SK-N-DZ (cell line): ENCODE measurements at regions not wholly inside any gene's neighbourhood (a gene's known extent, or its start where the extent isn't known, plus 50 kb on each side); places are given as distances from the start of the nearest gene placed in this dataset.

Experiments used
- DNase-seq: peaks from one replicate; pipeline ENCODE4 v3.0.0-alpha.2; 2015; ENCODE audit warnings: low spot score

DNA sequence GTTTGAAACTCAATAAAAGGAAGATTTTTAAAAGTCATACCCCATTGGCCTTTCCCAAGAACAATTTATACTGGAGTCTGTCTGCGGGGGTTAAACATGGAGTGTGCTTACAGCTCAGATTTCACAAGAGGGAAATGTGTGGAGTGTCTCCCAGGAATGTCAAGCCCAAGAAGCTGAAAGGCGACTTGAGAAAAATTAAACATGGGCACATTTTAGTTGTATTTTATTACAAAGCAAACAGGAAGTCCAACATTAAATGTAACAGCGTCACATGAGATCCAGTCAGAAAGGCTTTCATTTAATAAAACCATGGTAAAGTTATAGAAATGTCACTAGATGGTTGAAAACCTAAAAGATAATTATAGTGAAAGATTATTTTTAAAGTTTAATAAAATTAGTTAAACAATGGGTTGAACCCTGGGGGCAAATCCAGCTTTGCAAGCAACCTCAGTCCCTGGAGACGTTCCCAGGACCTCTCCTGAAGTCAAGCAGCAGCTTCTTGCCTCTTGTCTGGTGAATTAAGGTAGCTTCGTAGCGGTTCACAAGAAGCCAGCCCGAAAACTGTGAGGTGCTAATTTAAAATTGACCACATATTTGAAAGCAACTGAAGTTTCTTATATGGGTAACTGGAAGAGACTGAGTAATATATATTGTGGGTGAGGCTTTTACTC is 168.4 kb upstream of the EDNRA start:
- no peak for DNase-seq

- no peak for DNase-seq
Measured at GRCh38 chr4:147313108-147313507, 167.8 kb upstream of the EDNRA start.

DNA sequence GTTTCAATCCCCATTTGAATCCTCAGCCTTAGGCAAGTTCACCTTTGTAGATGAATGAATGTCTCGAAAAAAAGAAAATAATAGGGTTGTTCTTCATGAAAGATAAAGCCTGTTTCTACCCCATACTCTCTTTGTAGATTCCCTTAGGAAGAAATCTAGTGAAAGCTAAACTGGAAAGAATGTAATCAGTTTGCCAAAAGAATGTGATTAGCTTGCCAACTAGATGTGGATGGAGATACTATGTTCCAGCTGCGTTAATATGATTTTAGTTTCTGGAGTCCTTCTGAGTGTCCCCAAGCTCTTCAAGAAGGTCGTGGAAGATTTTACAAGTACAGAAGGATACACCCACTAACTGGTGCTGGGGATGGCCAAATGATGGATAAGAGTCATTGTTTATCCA is 162.3 kb upstream of the EDNRA start:
- DNase-seq, result no peak

DNA sequence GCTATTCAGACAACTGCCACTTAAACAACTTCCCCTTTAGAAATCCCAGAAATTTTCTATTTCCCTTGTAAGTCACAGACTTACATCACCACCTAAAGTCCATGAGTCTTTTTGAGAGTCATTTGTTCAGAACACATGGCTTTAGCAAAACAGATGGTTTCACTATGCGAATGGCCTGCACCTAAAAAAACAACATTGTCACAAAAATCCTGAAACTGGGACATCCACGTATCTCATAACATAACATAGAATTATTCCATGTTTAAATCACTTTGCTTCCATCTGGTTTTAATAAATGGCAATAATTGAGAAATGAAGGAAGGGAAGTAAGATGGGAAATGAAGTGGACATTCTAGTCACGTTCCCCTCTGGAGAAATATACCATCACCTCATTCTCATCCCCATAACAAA is 155.3 kb upstream of the EDNRA start:
- DNase-seq, result no peak

DNA sequence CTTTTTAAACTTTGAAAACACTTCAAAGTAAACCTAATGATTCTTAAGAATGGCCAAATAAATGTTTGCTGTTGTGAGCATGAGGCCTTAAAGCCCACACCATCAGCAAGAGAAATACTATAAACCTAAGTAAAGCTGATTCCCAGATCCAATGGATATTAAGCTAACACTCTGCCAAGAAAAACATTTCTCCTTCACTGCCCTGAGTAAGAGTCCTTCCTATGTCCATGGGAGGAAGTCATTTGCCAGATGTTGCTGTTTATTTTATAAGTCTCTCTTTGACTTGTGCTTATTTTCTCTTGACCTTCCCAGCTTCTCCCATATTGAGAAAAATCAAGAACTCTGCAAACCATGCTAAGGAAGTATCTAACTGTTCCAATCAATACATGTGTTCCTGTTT is 154.3 kb upstream of the EDNRA start:
- DNase-seq, result no peak

DNA sequence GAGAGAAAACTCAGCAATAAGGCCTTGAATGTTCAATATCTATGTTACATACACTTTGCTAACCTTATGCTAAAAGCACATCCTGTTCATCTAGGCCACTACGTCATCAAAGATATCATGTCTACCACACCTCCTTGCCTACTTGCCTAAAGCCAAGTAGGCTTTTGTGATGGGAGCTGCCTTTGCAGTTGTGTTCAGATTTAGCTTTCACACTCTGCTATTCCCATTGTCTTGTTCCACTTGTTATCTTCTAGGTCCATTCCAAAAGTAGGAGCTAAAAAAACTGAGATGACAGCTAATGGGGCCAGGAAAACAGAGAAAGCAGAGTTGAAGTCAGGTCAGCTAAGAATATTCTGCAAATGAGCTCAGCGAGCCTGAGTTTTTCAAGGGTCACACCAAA is 153.6 kb upstream of the EDNRA start:
- DNase-seq, result no peak

GRCh38 chr4:147328189-147328588 is 152.7 kb upstream of the EDNRA start:
- no peak for DNase-seq

- no peak for DNase-seq
Measured at GRCh38 chr4:147328756-147329446, 152.0 kb upstream of the EDNRA start.

GRCh38 chr4:147332091-147332490 is 148.8 kb upstream of the EDNRA start:
- DNase-seq, result no peak

DNA sequence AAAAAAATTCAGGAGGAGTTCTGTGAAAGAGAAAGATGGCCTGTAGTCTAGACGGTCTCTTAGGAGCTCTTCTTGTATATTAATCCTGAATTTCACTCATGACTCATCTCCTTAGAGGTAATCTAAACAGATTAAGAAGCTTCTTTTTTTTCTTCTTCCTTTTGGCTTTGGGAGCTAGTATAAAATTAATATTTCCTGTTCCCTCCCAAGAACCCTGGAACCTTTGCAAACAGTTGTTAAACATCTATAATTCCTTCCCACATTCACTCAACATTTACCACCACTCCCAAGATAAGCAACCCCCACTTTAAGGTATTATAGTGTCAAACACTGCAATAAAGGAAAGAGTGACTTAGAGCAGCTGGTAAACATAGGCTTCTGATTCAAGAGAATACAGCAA is 146.4 kb upstream of the EDNRA start:
- DNase-seq, result no peak

- no peak for DNase-seq
Measured at GRCh38 chr4:147335183-147335582, 145.7 kb upstream of the EDNRA start.

- no peak for DNase-seq
Measured at GRCh38 chr4:147336252-147336651, 144.6 kb upstream of the EDNRA start.

- no peak for DNase-seq
Measured at GRCh38 chr4:147339100-147339499, 141.8 kb upstream of the EDNRA start.

DNA sequence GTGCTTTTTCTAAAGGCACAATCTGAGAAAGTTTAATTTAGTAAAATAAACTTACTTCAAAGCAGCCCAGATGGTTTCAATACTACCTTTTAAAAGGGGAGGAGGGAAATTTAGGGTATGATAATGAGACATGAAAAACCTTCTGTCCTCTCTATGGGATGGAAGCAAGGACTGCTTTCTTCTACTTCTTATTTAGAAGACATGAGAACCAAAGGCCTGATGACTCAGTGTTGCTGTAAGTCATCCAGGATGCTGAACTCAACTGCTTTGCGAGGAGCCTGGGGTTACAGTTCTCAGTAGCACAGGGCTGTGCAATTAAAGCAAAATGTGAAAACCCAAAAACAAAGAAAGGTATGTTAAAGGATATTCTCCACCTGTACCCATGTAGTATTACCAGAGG is 140.8 kb upstream of the EDNRA start:
- DNase-seq, result no peak

DNA sequence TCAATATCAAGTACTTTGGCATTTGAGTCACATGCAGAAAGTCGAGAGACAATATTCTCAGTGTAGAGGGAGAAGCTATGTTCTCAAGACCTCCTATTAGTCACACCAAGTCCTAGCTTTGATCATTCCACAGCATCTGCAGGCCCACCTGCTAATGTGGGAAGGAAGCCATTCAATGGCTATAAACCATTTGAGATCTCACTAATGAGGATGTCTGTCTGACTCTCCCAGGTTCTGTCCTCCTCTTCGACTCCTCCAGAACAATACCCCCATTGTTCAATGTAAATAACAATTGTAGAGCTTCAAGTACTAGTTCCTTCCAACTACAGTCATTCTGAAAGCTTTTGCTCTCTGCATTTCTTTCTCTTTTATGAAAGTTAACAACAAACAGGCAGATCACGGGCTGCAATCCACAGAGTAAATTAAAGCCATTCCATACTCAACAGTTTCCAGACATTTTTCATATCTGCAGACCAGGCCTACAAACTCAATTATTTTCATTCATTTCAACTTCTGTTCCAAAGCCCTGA is 140.2 kb upstream of the EDNRA start:
- DNase-seq, result no peak

DNA sequence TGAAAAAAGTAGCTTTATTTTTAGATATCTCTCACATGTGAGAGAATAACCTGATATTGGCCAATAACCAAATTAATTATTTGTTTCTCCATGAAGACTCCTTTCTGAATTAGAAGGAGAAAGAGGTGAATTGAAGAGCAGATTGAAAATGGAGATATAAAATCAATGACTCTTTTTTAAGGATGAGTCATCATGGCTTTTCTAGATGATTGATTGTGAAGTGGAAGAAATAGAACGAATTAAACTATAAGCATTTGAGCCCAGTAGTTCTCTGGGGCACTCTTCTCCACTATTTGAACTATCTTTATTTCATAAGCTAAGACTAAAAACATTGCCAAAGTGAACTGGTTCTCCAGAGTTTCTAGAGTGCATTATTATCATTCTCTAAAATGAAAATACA is 137.2 kb upstream of the EDNRA start:
- DNase-seq, result no peak

- no peak for DNase-seq
Measured at GRCh38 chr4:147345662-147346061, 135.2 kb upstream of the EDNRA start.

- no peak for DNase-seq
Measured at GRCh38 chr4:147347217-147347616, 133.7 kb upstream of the EDNRA start.

GRCh38 chr4:147349193-147349592 is 131.7 kb upstream of the EDNRA start:
- no peak for DNase-seq

DNA sequence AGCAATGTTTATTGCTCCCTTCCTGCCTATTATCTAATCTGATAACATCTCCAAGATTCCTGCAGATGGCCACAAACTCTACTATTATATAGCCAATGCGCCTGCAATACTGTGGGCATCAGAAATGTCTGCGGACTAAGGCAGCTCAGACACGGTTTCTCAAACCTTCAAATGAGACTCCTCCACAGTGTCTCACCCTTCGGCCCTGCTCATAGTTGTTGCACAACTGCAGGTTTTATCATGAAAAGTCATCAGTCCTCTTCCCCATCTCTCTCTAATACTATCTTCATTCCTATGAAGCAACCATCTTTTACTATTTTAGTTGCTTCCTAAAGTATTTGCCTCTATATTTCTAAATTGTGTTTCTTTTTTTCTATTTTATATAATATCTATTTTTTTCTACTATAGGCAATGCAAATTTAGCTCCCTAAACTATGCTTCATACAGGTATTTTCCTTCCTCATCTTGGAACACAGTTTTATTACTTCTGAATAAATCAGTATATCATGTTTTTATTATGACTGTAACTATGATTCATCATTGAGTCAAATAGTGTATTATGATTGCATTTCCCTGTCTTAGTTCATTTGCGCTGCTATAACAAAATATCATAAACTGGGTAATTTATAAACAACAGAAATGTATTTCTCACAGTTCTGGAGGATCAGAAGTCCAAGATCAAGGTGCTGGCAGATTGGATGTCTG is 129.7 kb upstream of the EDNRA start:
- DNase-seq, result no peak

GRCh38 chr4:147354237-147354636 is 126.7 kb upstream of the EDNRA start:
- no peak for DNase-seq

- no peak for DNase-seq
Measured at GRCh38 chr4:147355032-147355656, 125.8 kb upstream of the EDNRA start.
